Peyer's patch (tissue), 4 donors: ENCODE measurements at regions not wholly inside any gene's neighbourhood (a gene's known extent, or its start where the extent isn't known, plus 50 kb on each side); places are given as distances from the start of the nearest gene placed in this dataset.

Source experiments
- DNase-seq, 3 donors: peaks; one replicate each; pipeline ENCODE4 v3.0.0-alpha.2; 2017 to 2019
- H3K27ac ChIP-seq, 4 donors: fragments of 200-600 bp; sonication (generic); one replicate each; pipeline ENCODE4 v1.5.1; 2016 to 2019
- H3K27me3 ChIP-seq, 2 donors: fragments of 200-600 bp; sonication (generic); one replicate each; pipeline ENCODE4 v1.5.1; 2019
- H3K36me3 ChIP-seq, 3 donors: fragments of 200-600 bp; sonication (generic); one replicate each; pipeline ENCODE4 v1.5.1; 2016 to 2019
- H3K4me1 ChIP-seq, 4 donors: fragments of 200-600 bp; sonication (generic); one replicate each; pipeline ENCODE4 v1.5.1; 2016 to 2019
- H3K4me3 ChIP-seq, 4 donors: fragments of 200-600 bp; sonication (generic); 1 replicate in 3 of 4; 2 replicates in 1 of 4; pipeline ENCODE4 v1.5.1; 2016 to 2019; ENCODE audit warnings: mild to moderate bottlenecking in 1 of 4
- H3K9me3 ChIP-seq, 4 donors: fragments of 200-600 bp; sonication (generic); one replicate each; pipeline ENCODE4 v1.5.1; 2016 to 2019; ENCODE audit warnings: mild to moderate bottlenecking in 1 of 4
- POLR2A ChIP-seq, 2 donors: fragments of 450-650 bp; IDR thresholded peaks; one replicate each; pipeline ENCODE4 v1.5.1; 2017; ENCODE audit warnings: antibody characterized with exemption in 2 of 2, mild to moderate bottlenecking in 2 of 2, moderate library complexity in 2 of 2
- TF ChIP-seq, protein P1 (sequence below), 6 experiments: fragments of 450-650 bp in 4 of 6; fragments of 200-600 bp in 2 of 6; sonication (generic) in 1 of 6; IDR thresholded peaks; one replicate each; pipeline ENCODE4 v1.5.1; 2017 to 2019; ENCODE audit warnings: antibody characterized with exemption in 6 of 6, mild to moderate bottlenecking in 3 of 6, moderate library complexity in 1 of 6

GRCh38 chr4:153044036-153044435, 107.9 kb downstream of the FHDC1 start:
- no peaks in the 10 kb centered on the region for H3K36me3 ChIP-seq
- no peak overlapping the region for H3K4me3 ChIP-seq
- no peak for DNase-seq
- no peaks in the 10 kb centered on the region for H3K27me3 ChIP-seq
- no peak for TF ChIP-seq POLR2A (IDR thresholded peaks at IDR 0.05)
- TF ChIP-seq, protein P1, sequence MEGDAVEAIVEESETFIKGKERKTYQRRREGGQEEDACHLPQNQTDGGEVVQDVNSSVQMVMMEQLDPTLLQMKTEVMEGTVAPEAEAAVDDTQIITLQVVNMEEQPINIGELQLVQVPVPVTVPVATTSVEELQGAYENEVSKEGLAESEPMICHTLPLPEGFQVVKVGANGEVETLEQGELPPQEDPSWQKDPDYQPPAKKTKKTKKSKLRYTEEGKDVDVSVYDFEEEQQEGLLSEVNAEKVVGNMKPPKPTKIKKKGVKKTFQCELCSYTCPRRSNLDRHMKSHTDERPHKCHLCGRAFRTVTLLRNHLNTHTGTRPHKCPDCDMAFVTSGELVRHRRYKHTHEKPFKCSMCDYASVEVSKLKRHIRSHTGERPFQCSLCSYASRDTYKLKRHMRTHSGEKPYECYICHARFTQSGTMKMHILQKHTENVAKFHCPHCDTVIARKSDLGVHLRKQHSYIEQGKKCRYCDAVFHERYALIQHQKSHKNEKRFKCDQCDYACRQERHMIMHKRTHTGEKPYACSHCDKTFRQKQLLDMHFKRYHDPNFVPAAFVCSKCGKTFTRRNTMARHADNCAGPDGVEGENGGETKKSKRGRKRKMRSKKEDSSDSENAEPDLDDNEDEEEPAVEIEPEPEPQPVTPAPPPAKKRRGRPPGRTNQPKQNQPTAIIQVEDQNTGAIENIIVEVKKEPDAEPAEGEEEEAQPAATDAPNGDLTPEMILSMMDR (IDR thresholded peaks at IDR 0.05), result no peak
- no peaks in the 10 kb centered on the region for H3K4me1 ChIP-seq
- H3K9me3 ChIP-seq, result no peaks in the 10 kb centered on the region
- H3K27ac ChIP-seq, result no peak overlapping the region

DNA sequence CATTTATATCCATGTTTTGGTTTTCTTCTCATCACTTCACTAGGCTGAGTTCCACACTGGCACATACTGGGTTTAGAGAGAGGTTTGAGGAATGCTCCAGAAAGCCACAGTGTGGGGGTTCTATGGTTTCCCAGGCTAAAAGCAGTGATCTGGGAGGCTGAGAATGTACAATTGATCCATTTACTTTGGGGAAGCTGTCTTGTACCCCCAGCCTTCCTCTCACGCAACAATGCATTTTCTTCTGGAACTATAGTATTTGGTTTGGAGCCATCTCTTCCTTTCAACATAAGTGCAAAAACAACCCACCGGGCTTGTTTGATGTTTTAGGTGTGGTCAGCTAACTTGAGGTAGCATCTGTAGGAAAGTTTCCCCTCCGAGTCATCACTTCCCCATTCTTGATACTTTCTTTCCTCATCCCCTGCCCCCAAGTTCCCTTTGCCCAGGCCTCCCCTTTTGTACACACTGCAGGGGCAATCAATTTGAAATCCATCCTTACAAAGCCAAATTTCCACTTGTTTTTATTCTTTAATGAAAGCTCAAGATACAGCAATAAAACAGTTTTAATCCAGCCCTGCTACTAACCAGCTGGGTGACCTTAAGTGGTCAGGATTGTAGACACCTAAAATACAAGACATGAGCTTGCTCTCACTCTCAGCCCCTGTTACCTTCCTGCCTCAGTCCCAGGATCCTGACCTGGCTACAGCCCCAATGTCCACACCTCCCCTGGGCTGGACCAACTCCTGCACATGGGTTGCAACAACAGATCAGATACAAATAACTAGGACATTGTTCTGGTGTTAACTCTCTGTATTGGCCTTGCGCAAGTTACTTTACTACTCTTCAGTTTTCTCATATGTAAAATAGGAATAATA, 109.2 kb downstream of the FHDC1 start:
- H3K9me3 ChIP-seq, result no peaks in the 10 kb centered on the region
- H3K4me1 ChIP-seq, result no peaks in the 10 kb centered on the region
- H3K36me3 ChIP-seq, result no peaks in the 10 kb centered on the region
- no peak overlapping the region for H3K4me3 ChIP-seq
- H3K27me3 ChIP-seq, result no peaks in the 10 kb centered on the region
- no peak overlapping the region for H3K27ac ChIP-seq
- peak in 1 of 3 donors; percentile 24 for DNase-seq
- no peak for TF ChIP-seq POLR2A (IDR thresholded peaks at IDR 0.05)
- TF ChIP-seq, protein P1 (IDR thresholded peaks at IDR 0.05), result no peak

- no peaks in the 10 kb centered on the region for H3K4me1 ChIP-seq
- H3K27me3 ChIP-seq, result no peaks in the 10 kb centered on the region
These were observed 122.5 kb downstream of the FHDC1 start for GRCh38 chr4:153058671-153059060.

GRCh38 chr4:153060196-153060595, 124.1 kb downstream of the FHDC1 start:
- no peak for DNase-seq
- H3K36me3 ChIP-seq, result no peaks in the 10 kb centered on the region
- no peak for TF ChIP-seq POLR2A (IDR thresholded peaks at IDR 0.05)
- TF ChIP-seq, protein P1 (IDR thresholded peaks at IDR 0.05), result no peak
- peaks cover 0 to 8% (median 0%) of the 10 kb centered on the region in 4 donors for H3K4me1 ChIP-seq
- no peaks in the 10 kb centered on the region for H3K9me3 ChIP-seq
- H3K27ac ChIP-seq, result no peak overlapping the region
- H3K4me3 ChIP-seq, result no peak overlapping the region
- no peaks in the 10 kb centered on the region for H3K27me3 ChIP-seq

More at GRCh38 chr4:153058671-153059060, 122.5 kb downstream of the FHDC1 start:
- no peak overlapping the region for H3K27ac ChIP-seq
- no peak overlapping the region for H3K4me3 ChIP-seq
- no peaks in the 10 kb centered on the region for H3K36me3 ChIP-seq
- TF ChIP-seq, protein P1 (IDR thresholded peaks at IDR 0.05), result no peak
- no peak for TF ChIP-seq POLR2A (IDR thresholded peaks at IDR 0.05)
- H3K9me3 ChIP-seq, result no peaks in the 10 kb centered on the region
- DNase-seq, result no peak

- H3K36me3 ChIP-seq, result no peaks in the 10 kb centered on the region
- H3K27me3 ChIP-seq, result no peaks in the 10 kb centered on the region
- peaks cover 0 to 23% (median 0%) of the 10 kb centered on the region in 4 donors for H3K4me1 ChIP-seq
- no peak overlapping the region for H3K27ac ChIP-seq
- no peak for DNase-seq
- no peak overlapping the region for H3K4me3 ChIP-seq
- TF ChIP-seq, protein P1 (IDR thresholded peaks at IDR 0.05), result no peak
- TF ChIP-seq POLR2A (IDR thresholded peaks at IDR 0.05), result no peak
- H3K9me3 ChIP-seq, result no peaks in the 10 kb centered on the region
These were observed 125.8 kb downstream of the FHDC1 start for GRCh38 chr4:153061971-153062370.
